Hepatocyte (in vitro differentiated cells): ENCODE measurements at regions not wholly inside any gene's neighbourhood (a gene's known extent, or its start where the extent isn't known, plus 50 kb on each side); places are given as distances from the start of the nearest gene placed in this dataset.

Experiments
- DNase-seq: peaks from one replicate; pipeline ENCODE4 v3.0.0-alpha.2; 2016; ENCODE audit warnings: low spot score
- H2AFZ ChIP-seq: fragments of 200-600 bp; sonication (generic); 2 replicates; pipeline ENCODE4 v1.6.0; 2016; ENCODE audit warnings: antibody characterized with exemption, mild to moderate bottlenecking
- H3K27ac ChIP-seq: fragments of 200-600 bp; sonication (generic); 2 replicates; pipeline ENCODE4 v1.5.1; 2016; ENCODE audit warnings: mild to moderate bottlenecking
- H3K27me3 ChIP-seq: fragments of 200-600 bp; sonication (generic); 2 replicates; pipeline ENCODE4 v1.6.1; 2016
- H3K36me3 ChIP-seq: fragments of 200-600 bp; sonication (generic); replicated peaks from 2 replicates; pipeline ENCODE4 v1.5.1; 2016; ENCODE audit warnings: low read depth; ENCODE audit not compliant: insufficient read depth
- H3K4me1 ChIP-seq: fragments of 200-600 bp; sonication (generic); 2 replicates; pipeline ENCODE4 v1.5.1; 2016; ENCODE audit warnings: mild to moderate bottlenecking, moderate library complexity; ENCODE audit not compliant: insufficient read depth
- H3K4me2 ChIP-seq: fragments of 200-600 bp; sonication (generic); 2 replicates; pipeline ENCODE4 v1.6.0; 2016
- H3K4me3 ChIP-seq: fragments of 200-600 bp; sonication (generic); 2 replicates; pipeline ENCODE4 v1.5.1; 2016; ENCODE audit warnings: mild to moderate bottlenecking
- H3K79me2 ChIP-seq: fragments of 200-600 bp; sonication (generic); 2 replicates; pipeline ENCODE4 v1.6.0; 2017; ENCODE audit warnings: mild to moderate bottlenecking
- H3K9me2 ChIP-seq: fragments of 200-600 bp; sonication (generic); replicated peaks from 2 replicates; pipeline ENCODE4 v1.6.0; 2017; ENCODE audit warnings: mild to moderate bottlenecking; ENCODE audit not compliant: insufficient read depth
- H3K9me3 ChIP-seq: fragments of 200-600 bp; sonication (generic); 2 replicates; pipeline ENCODE4 v1.5.1; 2016; ENCODE audit warnings: low read depth, mild to moderate bottlenecking
- H4K20me1 ChIP-seq: fragments of 200-600 bp; sonication (generic); 2 replicates; pipeline ENCODE4 v1.6.0; 2016; ENCODE audit warnings: mild to moderate bottlenecking; ENCODE audit not compliant: insufficient read depth, poor library complexity, severe bottlenecking
- CTCF ChIP-seq: fragments of 200-600 bp; sonication (generic); IDR thresholded peaks from 2 replicates; pipeline ENCODE4 v1.5.1; 2016; ENCODE audit warnings: antibody characterized with exemption, mild to moderate bottlenecking; ENCODE audit not compliant: poor library complexity
- EZH2 ChIP-seq: fragments of 200-600 bp; sonication (generic); IDR thresholded peaks from 2 replicates; pipeline ENCODE4 v1.6.1; 2016; ENCODE audit warnings: antibody characterized with exemption, mild to moderate bottlenecking, borderline replicate concordance
- EZH2phosphoT487 ChIP-seq: fragments of 200-600 bp; sonication (generic); IDR thresholded peaks from one replicate; pipeline ENCODE4 v1.6.1; 2018; ENCODE audit warnings: antibody characterized with exemption, mild to moderate bottlenecking, low read depth, moderate library complexity; ENCODE audit not compliant: unreplicated experiment, severe bottlenecking
- WGBS: methylation state at CpG from one replicate; pipeline ENCODE4 v1.1.6; 2016; ENCODE audit warnings: low lambda C conversion rate; ENCODE audit errors: missing lambda C conversion rate; 5-methylcytosine and 5-hydroxymethylcytosine counted together

- Histone ChIP-seq H3K9me2 (no peaks in the 10 kb centered on the region), H3K4me1 (no peaks in the 10 kb centered on the region), H4K20me1 (no peaks in the 10 kb centered on the region), H3K9me3 (no peaks in the 10 kb centered on the region), H3K4me2 (no peak overlapping the region), H3K27ac (no peak overlapping the region), H3K36me3 (no peaks in the 10 kb centered on the region), H3K79me2 (no peaks in the 10 kb centered on the region), H3K27me3 (peaks cover 2% of the 10 kb centered on the region), H2AFZ (no peak overlapping the region), H3K4me3 (no peak overlapping the region)
- no peak for DNase-seq
- TF ChIP-seq EZH2phosphoT487 (no peak), EZH2 (no peak), CTCF (no peak)
- 83% methylated on average over 10 of the region's 10 CpGs for WGBS
Measured at GRCh38 chr1:17885663-17886320, 130.7 kb downstream of the ACTL8 start.

- 74% methylated on average over 8 of the region's 8 CpGs for WGBS
- Histone ChIP-seq H3K27ac (no peak overlapping the region), H3K4me1 (no peaks in the 10 kb centered on the region), H4K20me1 (no peaks in the 10 kb centered on the region), H3K79me2 (no peaks in the 10 kb centered on the region), H3K36me3 (no peaks in the 10 kb centered on the region), H3K27me3 (peaks cover 2% of the 10 kb centered on the region), H3K9me2 (no peaks in the 10 kb centered on the region), H2AFZ (no peak overlapping the region), H3K4me2 (no peak overlapping the region), H3K9me3 (no peaks in the 10 kb centered on the region), H3K4me3 (no peak overlapping the region)
- no peak for TF ChIP-seq CTCF
- no peak for TF ChIP-seq EZH2
- TF ChIP-seq EZH2phosphoT487 = no peak
- no peak for DNase-seq
Measured at GRCh38 chr1:17886386-17886785, 131.3 kb downstream of the ACTL8 start.

- H3K27ac ChIP-seq = no peak overlapping the region
- H3K4me3 ChIP-seq = no peak overlapping the region
- no peak overlapping the region for H2AFZ ChIP-seq
- no peaks in the 10 kb centered on the region for H3K9me3 ChIP-seq
- WGBS = 68% methylated on average over 6 of the region's 6 CpGs
- TF ChIP-seq EZH2 (no peak), CTCF (no peak), EZH2phosphoT487 (no peak)
- H3K36me3 ChIP-seq = no peaks in the 10 kb centered on the region
- peaks cover 2% of the 10 kb centered on the region for H3K27me3 ChIP-seq
- no peaks in the 10 kb centered on the region for H3K9me2 ChIP-seq
- no peaks in the 10 kb centered on the region for H4K20me1 ChIP-seq
- no peaks in the 10 kb centered on the region for H3K79me2 ChIP-seq
- H3K4me2 ChIP-seq = no peak overlapping the region
- DNase-seq = no peak
- H3K4me1 ChIP-seq = no peaks in the 10 kb centered on the region
Measured at GRCh38 chr1:17886838-17887441, 131.8 kb downstream of the ACTL8 start.
